ENCODE measurements at regions not wholly inside any gene's neighbourhood (a gene's known extent, or its start where the extent isn't known, plus 50 kb on each side); places are given as distances from the start of the nearest gene placed in this dataset.

DNA sequence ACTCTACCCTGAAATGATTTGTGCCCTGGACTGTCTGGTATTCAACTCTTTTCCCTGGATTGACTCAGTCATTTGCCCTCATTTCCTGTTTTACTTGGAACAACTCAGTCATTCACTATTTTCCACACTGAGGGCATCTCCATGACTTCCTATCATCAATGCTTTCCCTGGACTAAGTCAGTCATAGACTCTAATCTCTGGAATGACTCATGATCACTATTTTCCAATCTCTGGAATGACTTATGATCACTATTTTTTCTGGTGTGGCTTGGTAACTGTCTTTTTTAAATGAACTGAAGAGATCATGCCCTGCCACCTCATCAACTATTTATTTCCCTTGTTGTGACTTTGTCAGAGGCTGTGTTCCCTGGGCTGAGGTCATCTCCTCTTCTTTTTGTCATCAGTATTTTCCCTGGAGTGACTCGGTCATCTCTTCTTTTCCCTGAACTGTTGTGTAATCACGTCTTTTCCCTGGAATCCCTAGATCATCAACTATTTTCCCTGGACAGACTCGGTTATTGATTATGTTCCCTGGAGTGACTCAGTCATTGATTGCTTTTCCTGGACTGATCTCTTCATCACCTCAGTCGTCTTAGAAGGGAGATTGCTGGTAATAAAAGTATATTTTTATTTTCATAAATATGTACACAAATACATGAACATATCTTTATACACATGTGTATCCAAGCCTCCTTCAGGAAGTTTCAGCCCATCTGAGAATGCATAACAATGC is 327.1 kb upstream of the VCX start:
- H3K56ac ChIP-seq (ENCODE audit: low read length) = no peak overlapping the region
- no peak overlapping the region for H3K4me2 ChIP-seq (ENCODE audit: low read length)
- no peaks in the 10 kb centered on the region for H3K4me1 ChIP-seq (ENCODE audit: control insufficient read depth, low read depth, low read length)
- no peak overlapping the region for H3K4me3 ChIP-seq (ENCODE audit: low read length)
- H2BK15ac ChIP-seq (replicated peaks; ENCODE audit: low read depth) = no peak overlapping the region
- no peaks in the 10 kb centered on the region for H3K79me1 ChIP-seq (ENCODE audit: low read length)
- H4K5ac ChIP-seq (ENCODE audit: low read length) = no peak overlapping the region
- H3K9ac ChIP-seq (ENCODE audit: low read length) = no peak overlapping the region
- no peak for DNase-seq
- no peak overlapping the region for H3K18ac ChIP-seq (ENCODE audit: low read length)
- H3K79me2 ChIP-seq (ENCODE audit: control insufficient read depth, insufficient read depth, low read length) = no peaks in the 10 kb centered on the region
- H3K27ac ChIP-seq (ENCODE audit: low read depth, low read length) = no peak overlapping the region
- no peak overlapping the region for H4K8ac ChIP-seq (ENCODE audit: low read depth, low read length)
- no peak overlapping the region for H2BK120ac ChIP-seq (ENCODE audit: low read depth, low read length)
- no peak overlapping the region for H2BK5ac ChIP-seq (ENCODE audit: low read length)
- H3K36me3 ChIP-seq (ENCODE audit: control insufficient read depth, insufficient read depth, low read length) = no peaks in the 10 kb centered on the region
- no peak overlapping the region for H3K4ac ChIP-seq (ENCODE audit: low read depth, low read length)
- H2AK5ac ChIP-seq (ENCODE audit: low read length) = no peak overlapping the region
- H3K27me3 ChIP-seq (ENCODE audit: insufficient read depth, low read length, poor library complexity) = no peaks in the 10 kb centered on the region
- no CpG with 5 or more reads among the region's 4 CpGs for WGBS (ENCODE audit: extremely low coverage, insufficient coverage, low lambda C conversion rate)
- no peak overlapping the region for H3K23ac ChIP-seq (ENCODE audit: low read length)

DNA sequence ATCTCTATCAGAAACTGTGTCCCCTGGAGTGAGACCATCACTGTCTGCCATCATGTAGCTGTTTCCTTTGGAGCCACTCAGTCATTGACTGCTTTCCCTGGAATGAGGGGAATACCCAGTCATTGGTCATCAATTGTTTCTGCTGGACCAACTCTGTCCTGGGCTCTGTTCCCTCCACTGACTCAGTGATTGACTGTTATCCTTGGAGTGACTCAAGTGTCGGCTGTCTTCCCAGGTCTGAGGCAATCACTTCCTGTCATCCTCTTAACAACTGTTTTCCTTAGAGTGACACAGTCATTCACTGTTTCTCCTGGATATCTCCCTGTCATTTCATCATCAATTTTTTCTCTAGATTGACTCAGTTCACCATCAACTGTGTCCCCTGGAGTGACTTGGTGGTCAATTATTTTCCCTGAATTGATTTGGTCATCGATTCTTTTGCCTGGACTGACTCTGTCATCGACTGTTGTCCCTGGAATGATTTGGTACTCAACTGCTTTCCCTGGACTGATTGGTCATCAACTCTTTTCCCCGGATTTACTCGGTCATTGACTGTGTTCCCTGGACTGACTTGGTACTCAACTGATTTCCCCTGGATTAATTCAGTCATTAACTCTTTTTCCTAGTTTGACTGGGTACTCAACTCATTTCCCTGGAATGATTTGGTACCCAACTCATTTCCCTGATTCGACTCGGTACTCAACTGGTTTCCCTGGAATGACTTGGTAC is 327.9 kb upstream of the VCX start:
- no peaks in the 10 kb centered on the region for H3K4me1 ChIP-seq (ENCODE audit: control insufficient read depth, low read depth, low read length)
- no peak overlapping the region for H3K23ac ChIP-seq (ENCODE audit: low read length)
- no peak overlapping the region for H4K8ac ChIP-seq (ENCODE audit: low read depth, low read length)
- no peak overlapping the region for H2BK5ac ChIP-seq (ENCODE audit: low read length)
- no CpG with 5 or more reads among the region's 7 CpGs for WGBS (ENCODE audit: extremely low coverage, insufficient coverage, low lambda C conversion rate)
- H3K18ac ChIP-seq (ENCODE audit: low read length) = no peak overlapping the region
- H3K4me2 ChIP-seq (ENCODE audit: low read length) = no peak overlapping the region
- H2BK15ac ChIP-seq (replicated peaks; ENCODE audit: low read depth) = no peak overlapping the region
- no peak overlapping the region for H3K9ac ChIP-seq (ENCODE audit: low read length)
- no peak overlapping the region for H3K27ac ChIP-seq (ENCODE audit: low read depth, low read length)
- H2BK120ac ChIP-seq (ENCODE audit: low read depth, low read length) = no peak overlapping the region
- H3K36me3 ChIP-seq (ENCODE audit: control insufficient read depth, insufficient read depth, low read length) = no peaks in the 10 kb centered on the region
- no peak overlapping the region for H2AK5ac ChIP-seq (ENCODE audit: low read length)
- H4K5ac ChIP-seq (ENCODE audit: low read length) = no peak overlapping the region
- no peaks in the 10 kb centered on the region for H3K79me1 ChIP-seq (ENCODE audit: low read length)
- no peak overlapping the region for H3K56ac ChIP-seq (ENCODE audit: low read length)
- DNase-seq = no peak
- H3K27me3 ChIP-seq (ENCODE audit: insufficient read depth, low read length, poor library complexity) = no peaks in the 10 kb centered on the region
- no peaks in the 10 kb centered on the region for H3K79me2 ChIP-seq (ENCODE audit: control insufficient read depth, insufficient read depth, low read length)
- H3K4me3 ChIP-seq (ENCODE audit: low read length) = no peak overlapping the region
- H3K4ac ChIP-seq (ENCODE audit: low read depth, low read length) = no peak overlapping the region

GRCh38 chrX:7512845-7513244 is 330.1 kb upstream of the VCX start:
- Histone ChIP-seq H2BK15ac (replicated peaks; ENCODE audit: low read depth) (no peak overlapping the region), H3K18ac (ENCODE audit: low read length) (no peak overlapping the region), H4K5ac (ENCODE audit: low read length) (no peak overlapping the region), H3K4me3 (ENCODE audit: low read length) (no peak overlapping the region), H3K4me2 (ENCODE audit: low read length) (no peak overlapping the region), H3K9ac (ENCODE audit: low read length) (no peak overlapping the region), H3K27me3 (ENCODE audit: insufficient read depth, low read length, poor library complexity) (no peaks in the 10 kb centered on the region), H3K56ac (ENCODE audit: low read length) (no peak overlapping the region), H3K36me3 (ENCODE audit: control insufficient read depth, insufficient read depth, low read length) (no peaks in the 10 kb centered on the region), H2AK5ac (ENCODE audit: low read length) (no peak overlapping the region), H2BK5ac (ENCODE audit: low read length) (no peak overlapping the region), H3K4me1 (ENCODE audit: control insufficient read depth, low read depth, low read length) (no peaks in the 10 kb centered on the region), H3K79me2 (ENCODE audit: control insufficient read depth, insufficient read depth, low read length) (no peaks in the 10 kb centered on the region), H3K23ac (ENCODE audit: low read length) (no peak overlapping the region), H4K8ac (ENCODE audit: low read depth, low read length) (no peak overlapping the region), H2BK120ac (ENCODE audit: low read depth, low read length) (no peak overlapping the region), H3K27ac (ENCODE audit: low read depth, low read length) (no peak overlapping the region), H3K79me1 (ENCODE audit: low read length) (no peaks in the 10 kb centered on the region), H3K4ac (ENCODE audit: low read depth, low read length) (no peak overlapping the region)
- no peak for DNase-seq
- no CpG with 5 or more reads among the region's 2 CpGs for WGBS (ENCODE audit: extremely low coverage, insufficient coverage, low lambda C conversion rate)

DNA sequence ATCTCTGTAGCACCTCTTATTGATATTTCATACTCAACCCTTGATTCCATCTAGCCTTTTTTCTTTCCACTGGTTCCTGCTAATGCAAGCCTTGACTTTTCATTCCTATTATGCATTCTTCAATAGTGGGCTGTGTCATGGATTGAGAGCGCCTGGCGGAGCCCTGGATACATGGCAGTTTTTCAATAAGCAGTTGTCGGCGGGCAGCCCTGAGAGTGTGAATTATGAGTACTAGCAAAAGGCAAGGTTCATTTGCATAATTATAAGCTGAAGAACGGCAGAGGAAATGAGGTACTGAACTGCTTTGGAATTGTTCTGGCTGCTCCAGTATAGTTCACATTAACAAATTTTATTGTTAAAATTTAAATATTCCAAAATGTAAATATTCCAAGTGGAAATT is 339.7 kb upstream of the VCX start:
- Histone ChIP-seq H3K56ac (ENCODE audit: low read length) (no peak overlapping the region), H3K4ac (ENCODE audit: low read depth, low read length) (no peak overlapping the region)
- WGBS (ENCODE audit: extremely low coverage, insufficient coverage, low lambda C conversion rate) = no CpG with 5 or more reads among the region's 5 CpGs

DNA sequence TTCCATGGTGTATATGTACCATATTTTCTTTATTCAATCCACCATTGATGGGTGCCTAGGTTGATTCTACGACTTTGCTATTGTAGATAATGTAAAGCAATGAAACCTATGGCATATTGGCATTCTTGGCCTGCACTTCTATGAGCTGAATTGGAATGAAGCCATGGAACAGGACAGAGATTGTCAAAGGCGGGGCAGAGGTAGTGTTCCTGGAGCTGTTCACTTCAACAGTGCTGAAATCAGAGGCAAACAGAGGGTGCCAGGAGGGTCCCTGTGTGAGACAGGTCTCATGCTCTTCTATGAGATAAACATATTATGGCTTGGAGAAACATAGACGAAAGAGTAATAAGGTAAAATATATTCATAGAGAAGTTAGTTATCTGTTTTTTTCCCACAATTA is 342.6 kb upstream of the VCX start:
- no peak overlapping the region for H3K4me2 ChIP-seq (ENCODE audit: low read length)
- H2BK5ac ChIP-seq (ENCODE audit: low read length) = no peak overlapping the region
- H3K23ac ChIP-seq (ENCODE audit: low read length) = no peak overlapping the region
- no peak overlapping the region for H4K8ac ChIP-seq (ENCODE audit: low read depth, low read length)
- H2BK120ac ChIP-seq (ENCODE audit: low read depth, low read length) = no peak overlapping the region
- H3K4me1 ChIP-seq (ENCODE audit: control insufficient read depth, low read depth, low read length) = no peaks in the 10 kb centered on the region
- no peak overlapping the region for H3K4ac ChIP-seq (ENCODE audit: low read depth, low read length)
- no peak overlapping the region for H3K4me3 ChIP-seq (ENCODE audit: low read length)
- WGBS (ENCODE audit: extremely low coverage, insufficient coverage, low lambda C conversion rate) = no CpG with 5 or more reads among the region's 3 CpGs
- H3K27ac ChIP-seq (ENCODE audit: low read depth, low read length) = no peak overlapping the region
- no peaks in the 10 kb centered on the region for H3K36me3 ChIP-seq (ENCODE audit: control insufficient read depth, insufficient read depth, low read length)
- no peak overlapping the region for H2AK5ac ChIP-seq (ENCODE audit: low read length)
- no peak overlapping the region for H4K5ac ChIP-seq (ENCODE audit: low read length)
- H3K9ac ChIP-seq (ENCODE audit: low read length) = no peak overlapping the region
- H3K56ac ChIP-seq (ENCODE audit: low read length) = no peak overlapping the region
- no peaks in the 10 kb centered on the region for H3K27me3 ChIP-seq (ENCODE audit: insufficient read depth, low read length, poor library complexity)
- H3K79me1 ChIP-seq (ENCODE audit: low read length) = no peaks in the 10 kb centered on the region
- H2BK15ac ChIP-seq (replicated peaks; ENCODE audit: low read depth) = no peak overlapping the region
- H3K79me2 ChIP-seq (ENCODE audit: control insufficient read depth, insufficient read depth, low read length) = no peaks in the 10 kb centered on the region
- no peak overlapping the region for H3K18ac ChIP-seq (ENCODE audit: low read length)
- DNase-seq = no peak

More for the DNA sequence above, 339.7 kb upstream of the VCX start:
- Histone ChIP-seq H3K79me2 (ENCODE audit: control insufficient read depth, insufficient read depth, low read length) (no peaks in the 10 kb centered on the region), H3K4me3 (ENCODE audit: low read length) (no peak overlapping the region), H3K4me1 (ENCODE audit: control insufficient read depth, low read depth, low read length) (no peaks in the 10 kb centered on the region), H3K36me3 (ENCODE audit: control insufficient read depth, insufficient read depth, low read length) (no peaks in the 10 kb centered on the region), H2BK15ac (replicated peaks; ENCODE audit: low read depth) (no peak overlapping the region), H2AK5ac (ENCODE audit: low read length) (no peak overlapping the region), H3K27me3 (ENCODE audit: insufficient read depth, low read length, poor library complexity) (no peaks in the 10 kb centered on the region), H3K23ac (ENCODE audit: low read length) (no peak overlapping the region), H3K9ac (ENCODE audit: low read length) (no peak overlapping the region), H4K8ac (ENCODE audit: low read depth, low read length) (no peak overlapping the region), H2BK120ac (ENCODE audit: low read depth, low read length) (no peak overlapping the region), H3K4me2 (ENCODE audit: low read length) (no peak overlapping the region), H3K18ac (ENCODE audit: low read length) (no peak overlapping the region), H3K27ac (ENCODE audit: low read depth, low read length) (no peak overlapping the region), H3K79me1 (ENCODE audit: low read length) (no peaks in the 10 kb centered on the region), H2BK5ac (ENCODE audit: low read length) (no peak overlapping the region), H4K5ac (ENCODE audit: low read length) (no peak overlapping the region)
- no peak for DNase-seq

Data from mesendoderm (in vitro differentiated cells).